Large intestine (tissue), 3 donors: ENCODE measurements at regions not wholly inside any gene's neighbourhood (a gene's known extent, or its start where the extent isn't known, plus 50 kb on each side); places are given as distances from the start of the nearest gene placed in this dataset.

ENCODE experiments used
- DNase-seq, 2 donors: peaks; one replicate each; pipeline versions ENCODE4 v3.0.0 to v3.0.0-alpha.2; 2013
- H3K27ac ChIP-seq: one replicate; pipeline ENCODE4 v1.5.1; 2013; ENCODE audit warnings: low read length
- H3K27me3 ChIP-seq: 2 replicates; pipeline ENCODE4 v1.6.1; 2013; ENCODE audit warnings: low read length; ENCODE audit not compliant: control insufficient read depth, insufficient read depth
- H3K36me3 ChIP-seq: 2 replicates; pipeline ENCODE4 v1.6.1; 2013; ENCODE audit warnings: low read length; ENCODE audit not compliant: control insufficient read depth, insufficient read depth
- H3K4me1 ChIP-seq: one replicate; pipeline ENCODE4 v1.6.1; 2013; ENCODE audit warnings: low read length; ENCODE audit not compliant: control insufficient read depth, insufficient read depth
- H3K4me3 ChIP-seq: one replicate; pipeline ENCODE4 v1.5.1; 2013; ENCODE audit warnings: low read length
- H3K9me3 ChIP-seq: one replicate; pipeline ENCODE4 v1.6.1; 2013; ENCODE audit warnings: mild to moderate bottlenecking, low read depth, low read length, moderate library complexity; ENCODE audit not compliant: control insufficient read depth
- WGBS: methylation state at CpG from one replicate; pipeline ENCODE4 v1.1.5; 2013; ENCODE audit warnings: low lambda C conversion rate; ENCODE audit not compliant: insufficient coverage; 5-methylcytosine and 5-hydroxymethylcytosine counted together

GRCh38 chr14:71815110-71815509 lies 117.1 kb upstream of the RGS6 start:
- Histone ChIP-seq H3K36me3 (no peaks in the 10 kb centered on the region), H3K4me3 (no peak overlapping the region), H3K27me3 (no peaks in the 10 kb centered on the region), H3K4me1 (no peaks in the 10 kb centered on the region), H3K9me3 (no peaks in the 10 kb centered on the region), H3K27ac (no peak overlapping the region)
- WGBS: no CpG with 5 or more reads among the region's 4 CpGs
- DNase-seq: peak in 1 of 2 donors; percentile 12

GRCh38 chr14:71824816-71825215 lies 107.4 kb upstream of the RGS6 start:
- H3K36me3 ChIP-seq: no peaks in the 10 kb centered on the region
- no peak overlapping the region for H3K4me3 ChIP-seq
- WGBS: no CpG with 5 or more reads among the region's 5 CpGs
- no peaks in the 10 kb centered on the region for H3K4me1 ChIP-seq
- DNase-seq: no peak
- H3K9me3 ChIP-seq: no peaks in the 10 kb centered on the region
- H3K27me3 ChIP-seq: no peaks in the 10 kb centered on the region
- H3K27ac ChIP-seq: no peak overlapping the region

- H3K9me3 ChIP-seq: no peaks in the 10 kb centered on the region
- no CpG with 5 or more reads among the region's 3 CpGs for whole genome bisulfite sequencing
- H3K4me1 ChIP-seq: no peaks in the 10 kb centered on the region
- no peak overlapping the region for H3K27ac ChIP-seq
- DNase-seq: no peak
- H3K4me3 ChIP-seq: no peak overlapping the region
- H3K27me3 ChIP-seq: no peaks in the 10 kb centered on the region
- no peaks in the 10 kb centered on the region for H3K36me3 ChIP-seq
Observed at GRCh38 chr14:71833476-71833875, 98.8 kb upstream of the RGS6 start.

- DNase-seq: no peak
- no peak overlapping the region for H3K4me3 ChIP-seq
- no peaks in the 10 kb centered on the region for H3K4me1 ChIP-seq
- H3K27ac ChIP-seq: no peak overlapping the region
- no peaks in the 10 kb centered on the region for H3K36me3 ChIP-seq
- H3K9me3 ChIP-seq: no peaks in the 10 kb centered on the region
- no peaks in the 10 kb centered on the region for H3K27me3 ChIP-seq
- 88% methylated on average over 2 of the region's 4 CpGs for WGBS
Observed at GRCh38 chr14:71834284-71835204, 97.7 kb upstream of the RGS6 start.

GRCh38 chr14:71852181-71852580 lies 80.0 kb upstream of the RGS6 start:
- DNase-seq: no peak
- no peak overlapping the region for H3K27ac ChIP-seq
- no peaks in the 10 kb centered on the region for H3K27me3 ChIP-seq
- H3K4me1 ChIP-seq: no peaks in the 10 kb centered on the region
- no peaks in the 10 kb centered on the region for H3K9me3 ChIP-seq
- H3K36me3 ChIP-seq: no peaks in the 10 kb centered on the region
- H3K4me3 ChIP-seq: no peak overlapping the region

- peak in 1 of 2 donors; percentile 19 for DNase-seq
- Histone ChIP-seq H3K9me3 (no peaks in the 10 kb centered on the region), H3K4me3 (no peak overlapping the region), H3K27ac (no peak overlapping the region), H3K27me3 (no peaks in the 10 kb centered on the region), H3K36me3 (no peaks in the 10 kb centered on the region), H3K4me1 (no peaks in the 10 kb centered on the region)
- WGBS: no CpG with 5 or more reads among the region's 1 CpG
Observed at GRCh38 chr14:71855399-71856036, 76.7 kb upstream of the RGS6 start.

- Histone ChIP-seq H3K27ac (no peak overlapping the region), H3K36me3 (no peaks in the 10 kb centered on the region), H3K4me1 (no peaks in the 10 kb centered on the region), H3K4me3 (no peak overlapping the region), H3K27me3 (no peaks in the 10 kb centered on the region), H3K9me3 (no peaks in the 10 kb centered on the region)
- no peak for DNase-seq
- no CpG with 5 or more reads among the region's 9 CpGs for WGBS
Observed at GRCh38 chr14:71856199-71856919, 75.9 kb upstream of the RGS6 start.

GRCh38 chr14:71863049-71863448 lies 69.2 kb upstream of the RGS6 start:
- Histone ChIP-seq H3K27me3 (no peaks in the 10 kb centered on the region), H3K4me3 (no peak overlapping the region), H3K4me1 (no peaks in the 10 kb centered on the region), H3K9me3 (no peaks in the 10 kb centered on the region), H3K27ac (no peak overlapping the region), H3K36me3 (no peaks in the 10 kb centered on the region)
- WGBS: no CpG with 5 or more reads among the region's 3 CpGs
- no peak for DNase-seq

- Histone ChIP-seq H3K4me1 (no peaks in the 10 kb centered on the region), H3K27ac (no peak overlapping the region), H3K27me3 (no peaks in the 10 kb centered on the region), H3K36me3 (no peaks in the 10 kb centered on the region), H3K4me3 (no peak overlapping the region), H3K9me3 (no peaks in the 10 kb centered on the region)
- 89% methylated on average over 1 of the region's 3 CpGs for WGBS
- no peak for DNase-seq
Observed at GRCh38 chr14:71863766-71864165, 68.5 kb upstream of the RGS6 start.
